ENCODE measurements at regions not wholly inside any gene's neighbourhood (a gene's known extent, or its start where the extent isn't known, plus 50 kb on each side); places are given as distances from the start of the nearest gene placed in this dataset.
"Not testable (repeated sequence)": the region's sequence is repeated elsewhere in the genome, so short reads cannot be mapped to it uniquely, and the experiment has no call there.

DNA sequence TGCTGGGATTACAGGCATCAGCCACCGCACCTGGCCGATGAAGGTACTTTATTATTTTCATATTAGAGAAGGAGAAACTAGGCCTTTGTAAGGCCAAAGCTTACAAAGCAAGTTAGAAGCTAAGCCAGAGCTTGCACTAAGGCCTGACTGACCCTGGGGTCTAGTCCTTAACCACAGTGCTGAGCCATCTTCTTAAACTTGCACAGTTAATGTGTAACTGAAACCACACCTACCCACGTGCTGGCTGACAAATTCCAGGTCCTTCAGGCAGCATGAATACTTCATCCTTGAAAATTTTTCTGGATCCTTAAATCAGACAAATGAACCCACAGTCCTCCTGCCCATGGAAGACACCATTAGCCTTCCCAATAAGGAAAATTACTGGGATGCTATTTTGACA, 880.6 kb downstream of the UQCRFS1 start:
- no peak for DNase-seq

DNA sequence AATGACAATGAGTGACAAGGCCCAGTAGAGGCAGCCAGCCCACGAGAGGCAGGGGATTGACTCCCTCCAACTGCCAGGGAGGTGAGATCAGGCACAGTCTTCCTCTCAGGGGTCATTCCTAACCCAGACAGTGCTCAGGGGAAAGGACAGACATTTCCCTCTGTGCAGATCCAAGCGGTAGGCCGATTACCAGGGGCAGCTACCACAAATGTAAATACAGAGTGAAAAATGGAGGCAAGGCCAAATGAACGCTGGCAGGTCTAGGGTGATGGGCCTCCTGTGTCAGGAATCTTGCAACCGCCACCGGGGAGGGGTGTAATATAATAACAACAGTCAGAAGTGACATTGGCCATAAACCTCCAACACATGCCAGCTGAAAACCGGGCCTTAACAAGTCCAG, 881.4 kb downstream of the UQCRFS1 start:
- DNase-seq = no peak

DNA sequence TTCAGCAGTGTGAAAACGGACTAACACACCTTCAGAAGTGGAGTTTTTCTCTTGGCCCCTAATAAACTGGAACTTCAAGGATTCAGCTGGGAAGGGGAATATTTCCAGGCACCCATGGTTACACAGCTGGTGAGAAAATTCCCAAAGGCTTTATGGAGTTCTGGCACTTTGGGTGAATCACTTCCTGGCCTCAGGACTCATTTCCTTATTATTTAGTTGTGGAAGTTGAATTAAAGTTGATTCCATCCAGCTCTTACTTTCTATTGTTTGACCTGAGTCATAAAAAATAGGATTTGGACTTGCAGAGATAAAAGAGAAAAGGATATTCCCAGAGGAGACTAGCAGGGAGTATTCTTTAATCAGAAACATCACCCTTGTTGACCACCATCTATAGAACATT, 882.1 kb downstream of the UQCRFS1 start:
- no peak for DNase-seq

DNA sequence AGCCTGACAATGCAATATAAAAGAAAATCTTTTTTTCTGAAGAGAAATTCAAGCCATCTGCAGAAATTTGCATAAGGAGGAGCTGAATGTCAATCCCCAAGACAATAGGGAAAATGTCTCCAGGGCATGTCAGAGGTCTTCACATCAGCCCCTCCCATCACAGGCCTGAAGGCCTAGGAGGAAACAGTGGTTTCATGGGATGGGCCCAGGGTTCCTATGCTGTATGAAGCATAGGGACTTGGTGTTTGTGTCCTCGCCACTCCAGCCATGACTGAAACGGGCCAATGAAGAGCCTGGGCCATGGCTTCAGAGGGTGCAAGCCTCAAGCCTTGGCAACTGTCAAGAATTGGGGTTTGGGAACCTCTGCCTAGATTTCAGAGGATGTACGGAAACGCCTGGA, 883.5 kb downstream of the UQCRFS1 start:
- DNase-seq = no peak

DNA sequence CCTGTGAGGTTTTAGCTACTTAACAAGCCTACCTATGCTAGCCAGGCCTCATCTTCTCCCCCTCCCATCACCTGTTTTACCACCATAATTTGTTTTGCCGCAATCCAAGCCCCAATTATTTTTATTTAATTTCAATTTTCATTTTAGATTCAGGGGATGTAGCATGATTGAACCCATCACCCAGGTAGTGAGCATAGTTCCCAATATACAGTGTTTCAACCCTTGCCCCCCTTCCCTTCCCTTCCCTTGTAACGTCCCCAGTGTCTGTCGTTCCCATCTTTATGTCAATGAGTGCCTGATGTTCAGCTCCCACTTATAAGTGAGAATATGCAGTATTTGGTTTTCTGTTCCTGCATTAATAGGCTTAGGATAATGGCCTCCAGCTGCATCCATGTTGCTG, 885.0 kb downstream of the UQCRFS1 start:
- DNase-seq = no peak

DNA sequence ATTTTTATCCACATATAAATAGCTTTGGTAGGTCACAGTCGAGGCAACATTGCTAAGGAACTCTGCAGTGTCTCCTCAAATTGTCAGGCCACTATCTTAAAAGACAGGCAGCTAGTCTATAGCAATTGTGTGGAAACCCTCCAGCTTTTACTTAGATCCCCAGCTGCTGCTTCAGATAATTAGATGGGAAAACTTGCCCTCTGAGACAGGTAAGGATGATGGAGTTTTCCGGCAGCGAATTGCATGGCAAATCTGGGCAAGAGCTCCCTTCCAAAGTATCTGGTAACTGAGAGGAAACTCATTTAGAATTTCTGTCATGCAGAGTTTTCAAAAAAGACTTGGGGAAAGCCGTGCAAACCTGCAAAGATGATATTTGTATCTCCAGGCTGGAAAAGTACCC, 886.2 kb downstream of the UQCRFS1 start:
- DNase-seq = no peak

DNA sequence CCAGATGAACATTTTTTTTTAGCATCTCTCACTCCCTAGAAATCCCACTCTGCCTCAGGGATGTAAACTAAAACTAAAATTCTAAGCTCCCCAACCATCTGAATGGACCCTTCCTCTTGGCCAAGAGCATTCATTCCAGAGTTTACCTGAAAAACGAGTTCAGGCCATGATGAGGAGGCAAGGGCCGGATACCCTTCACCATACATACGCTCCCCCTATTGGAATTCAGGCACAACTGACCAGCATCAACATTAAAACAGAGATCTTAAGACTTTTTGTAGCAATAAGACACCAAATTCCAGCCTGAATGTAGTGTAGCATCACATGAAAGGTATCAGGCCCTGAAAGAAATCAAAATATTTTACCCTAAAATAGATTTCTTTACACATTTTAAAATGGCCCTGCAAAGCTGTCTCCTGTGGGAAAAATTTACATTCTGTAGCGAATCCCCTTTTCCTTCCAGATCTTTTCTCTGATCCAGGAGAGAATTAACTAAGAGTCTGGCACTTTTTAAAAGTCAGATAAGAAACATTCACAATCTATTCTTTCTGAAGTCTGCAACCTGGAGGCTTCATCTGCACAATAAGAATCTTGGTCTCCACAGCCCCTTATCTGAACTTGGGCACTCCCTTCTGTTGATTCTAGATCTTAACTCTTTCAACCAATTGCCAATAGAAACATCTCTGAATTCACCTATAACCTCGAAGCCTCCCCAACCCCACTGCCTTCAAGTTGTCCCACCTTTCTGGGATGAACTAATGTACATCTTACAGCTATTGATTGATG, 888.5 kb downstream of the UQCRFS1 start:
- no peak for DNase-seq

DNA sequence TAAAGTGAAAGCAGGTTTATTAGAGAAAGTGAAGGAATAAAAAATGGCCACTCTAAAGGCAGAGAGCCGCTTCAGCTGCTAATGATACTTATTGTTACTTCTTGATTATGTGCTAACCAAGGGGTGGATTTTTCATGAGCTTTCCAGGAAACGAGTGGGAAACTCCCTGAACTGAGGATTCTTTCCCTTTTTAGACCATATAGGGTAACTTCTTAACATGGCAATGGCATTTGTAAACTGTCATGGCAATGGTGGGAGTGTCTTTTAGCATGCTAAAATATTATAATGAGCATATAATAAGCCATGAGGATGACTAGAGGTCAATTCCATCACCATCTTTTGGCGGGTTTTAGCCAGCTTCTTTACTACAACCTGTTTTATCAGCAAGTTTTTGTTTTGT, 890.0 kb downstream of the UQCRFS1 start:
- DNase-seq = no peak

DNA sequence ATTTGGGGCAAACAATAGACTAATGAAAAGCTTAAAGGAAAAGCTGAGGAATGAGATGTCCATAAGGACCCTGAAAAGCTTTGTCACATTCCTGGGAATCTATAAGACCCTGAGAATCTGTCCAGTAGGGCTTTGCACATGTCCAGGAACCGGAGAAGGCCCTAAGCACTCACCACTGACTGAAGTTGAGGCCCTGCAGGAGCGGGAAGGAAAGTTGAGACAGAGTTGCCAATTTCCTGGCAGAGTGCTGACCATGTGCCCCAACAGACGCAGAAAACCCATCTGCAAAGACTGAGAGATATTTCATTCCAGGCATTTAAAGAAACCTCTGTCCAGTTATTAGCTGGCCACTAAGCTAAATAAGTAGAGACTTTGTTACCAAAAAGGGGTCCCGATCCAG, 890.5 kb downstream of the UQCRFS1 start:
- no peak for DNase-seq

DNA sequence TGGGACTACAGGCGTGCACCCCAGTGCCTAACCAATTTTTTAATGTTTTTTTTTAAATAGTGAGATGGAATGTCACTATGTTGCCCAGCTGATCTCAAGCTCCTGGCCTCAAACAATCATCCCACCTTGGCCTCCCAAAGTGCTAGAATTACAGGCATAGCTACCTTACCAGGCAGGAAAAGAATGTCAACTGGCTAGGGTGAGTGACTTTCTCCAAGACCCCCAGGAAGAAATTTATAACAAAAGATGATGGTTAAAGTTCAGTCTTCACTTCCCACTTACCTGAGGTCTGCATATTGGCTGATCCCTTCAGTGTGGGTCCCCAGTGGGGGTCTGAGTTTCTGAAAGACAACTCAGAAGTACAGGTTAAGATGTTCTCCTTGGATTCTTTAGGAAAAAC, 893.0 kb downstream of the UQCRFS1 start:
- no peak for DNase-seq

DNA sequence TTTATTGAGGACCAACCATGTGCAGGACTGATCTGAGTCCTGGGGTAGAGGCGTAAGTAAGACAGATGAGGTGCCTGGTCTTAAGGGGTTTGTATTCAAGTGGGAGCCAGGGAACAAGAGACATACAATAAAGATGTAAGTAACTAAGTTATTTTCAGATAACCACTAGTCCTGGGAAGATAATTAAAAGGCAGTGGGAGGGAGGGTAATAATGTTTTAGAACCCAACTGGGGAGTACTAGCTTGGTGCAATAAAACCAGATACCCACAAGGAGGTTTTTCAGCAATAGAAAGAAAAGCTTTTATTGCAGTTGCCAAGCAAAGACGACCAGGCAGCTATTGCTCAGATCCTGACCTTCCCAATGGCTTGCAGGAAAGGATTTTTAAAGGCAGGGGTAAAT, 893.7 kb downstream of the UQCRFS1 start:
- DNase-seq = no peak

DNA sequence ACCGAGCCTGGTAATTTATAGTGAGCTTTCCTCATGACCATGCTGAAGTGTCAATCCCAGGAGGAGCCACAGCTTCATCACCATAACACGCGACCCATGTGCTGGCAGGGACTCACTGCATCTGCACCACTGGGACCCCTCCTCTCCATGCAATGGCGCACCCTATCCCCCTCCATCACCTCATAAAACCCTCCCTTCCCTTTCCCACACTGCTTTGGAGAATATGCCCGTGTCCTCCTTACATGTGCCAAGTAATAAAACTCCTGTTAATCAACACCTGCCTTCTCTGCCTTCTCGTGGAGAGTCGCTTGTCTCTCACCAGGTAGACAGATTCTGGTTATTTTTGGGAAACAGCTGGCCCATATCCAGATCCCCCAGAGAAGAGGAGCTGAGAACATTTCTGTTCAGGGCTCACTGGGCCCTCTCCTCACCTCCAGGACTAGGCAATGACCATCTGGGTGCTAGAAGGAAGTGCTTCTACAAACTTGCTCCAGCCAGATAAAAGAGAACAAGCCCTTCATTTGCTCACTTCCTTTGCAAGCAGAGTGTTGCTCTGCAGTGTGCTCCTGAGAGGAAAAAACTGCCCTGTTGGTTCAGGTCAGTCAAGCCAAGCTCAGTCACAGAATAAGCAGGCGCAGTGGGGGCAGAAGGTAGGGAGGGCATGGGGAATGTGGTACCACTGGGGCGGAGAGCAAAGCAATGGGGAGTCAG, 894.3 kb downstream of the UQCRFS1 start:
- DNase-seq = no peak

DNA sequence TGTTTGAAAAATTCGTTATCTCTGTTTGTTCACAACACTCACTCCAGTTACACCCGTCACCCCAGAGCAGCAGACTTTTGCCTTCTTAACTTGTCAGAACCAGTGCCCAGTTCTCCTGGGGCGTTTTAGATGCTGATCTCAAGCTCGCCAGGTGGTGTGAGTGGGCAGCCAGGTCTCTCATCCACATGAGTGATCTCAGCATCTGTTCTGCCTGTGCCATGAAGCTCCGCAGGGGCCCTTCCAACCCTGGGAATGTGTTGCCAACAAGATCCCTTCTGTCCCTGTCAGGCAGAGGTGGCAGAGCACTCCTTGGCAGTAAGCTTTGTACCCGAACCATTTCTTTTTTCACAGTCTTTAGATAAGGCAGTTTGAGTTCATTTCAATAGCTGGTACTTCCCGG, 896.5 kb downstream of the UQCRFS1 start:
- no peak for DNase-seq

DNA sequence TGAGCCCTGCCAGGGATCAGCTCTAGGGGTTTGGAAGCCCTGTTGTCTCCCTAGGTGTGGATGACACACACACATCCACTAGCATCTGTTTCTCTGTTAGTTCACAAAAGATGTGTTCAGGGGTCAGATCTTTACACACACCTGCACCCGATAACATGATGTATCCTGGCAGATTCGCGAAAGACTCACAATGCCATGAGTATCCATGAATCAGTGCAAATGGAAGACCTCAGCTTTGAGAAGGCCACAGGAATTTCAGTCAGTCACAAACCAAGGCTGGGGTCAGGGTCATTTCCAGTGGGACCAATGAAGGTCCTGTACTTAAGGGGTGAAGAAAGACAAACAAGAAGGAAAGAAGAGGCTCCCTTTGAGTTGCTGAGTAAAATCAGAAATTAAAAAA, 898.2 kb downstream of the UQCRFS1 start:
- no peak for DNase-seq

DNA sequence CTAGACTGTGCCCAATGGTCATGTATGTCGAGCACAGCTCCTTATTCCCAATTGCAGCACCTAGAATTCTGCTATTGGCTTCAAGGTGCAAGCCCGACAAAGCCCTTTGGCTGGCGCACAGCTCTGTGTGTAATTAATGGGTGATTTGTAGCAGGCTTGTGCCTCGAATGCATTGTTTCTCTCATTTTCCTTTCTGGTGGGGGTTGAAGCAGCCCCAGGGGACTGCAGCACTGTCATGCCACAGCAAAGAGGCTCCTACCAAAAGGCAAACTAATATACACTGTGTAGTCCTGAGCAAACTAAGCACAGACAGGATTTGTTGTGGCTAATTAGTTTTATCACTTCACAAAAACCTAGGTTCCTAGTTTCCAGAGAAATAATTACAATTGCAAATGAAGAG, 898.7 kb downstream of the UQCRFS1 start:
- no peak for DNase-seq

DNA sequence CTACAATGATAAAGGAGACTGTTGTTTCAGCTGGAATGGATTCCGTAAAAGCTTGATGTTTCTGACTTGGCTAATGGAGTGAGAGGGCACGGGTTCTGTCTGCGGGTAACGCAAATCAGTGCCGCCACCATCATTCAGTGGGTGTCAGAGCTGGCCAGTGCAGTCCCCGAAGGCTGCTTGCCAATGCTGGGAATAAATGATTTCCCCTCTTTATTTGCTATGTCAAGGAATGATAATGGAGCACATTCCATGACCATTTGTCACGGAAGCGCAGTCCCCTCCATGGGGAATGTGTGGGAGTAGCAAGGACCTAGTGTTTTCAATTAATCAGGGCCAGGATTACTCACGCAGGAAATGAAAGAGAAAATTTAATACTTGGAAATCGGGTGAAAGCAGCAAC, 899.3 kb downstream of the UQCRFS1 start:
- DNase-seq = no peak

DNA sequence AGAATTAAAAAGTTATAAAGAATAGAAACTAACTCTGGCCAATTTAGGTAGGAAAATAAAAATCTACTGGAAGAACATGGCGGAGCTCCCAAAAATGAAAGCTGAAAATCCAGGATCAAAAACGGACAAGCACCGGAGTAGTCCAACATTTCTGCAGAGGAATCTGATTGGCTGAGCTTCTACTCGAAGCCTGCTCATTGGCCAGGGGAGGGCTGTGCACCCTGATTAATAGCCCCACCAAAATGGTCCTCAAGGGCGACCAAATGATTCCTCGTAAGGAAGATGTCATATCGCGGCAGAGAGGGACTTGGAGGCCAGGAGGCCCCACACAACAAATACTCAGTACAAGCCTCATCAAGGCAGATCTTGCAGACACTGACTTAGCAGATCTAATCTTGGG, 900.7 kb downstream of the UQCRFS1 start:
- DNase-seq = no peak

DNA sequence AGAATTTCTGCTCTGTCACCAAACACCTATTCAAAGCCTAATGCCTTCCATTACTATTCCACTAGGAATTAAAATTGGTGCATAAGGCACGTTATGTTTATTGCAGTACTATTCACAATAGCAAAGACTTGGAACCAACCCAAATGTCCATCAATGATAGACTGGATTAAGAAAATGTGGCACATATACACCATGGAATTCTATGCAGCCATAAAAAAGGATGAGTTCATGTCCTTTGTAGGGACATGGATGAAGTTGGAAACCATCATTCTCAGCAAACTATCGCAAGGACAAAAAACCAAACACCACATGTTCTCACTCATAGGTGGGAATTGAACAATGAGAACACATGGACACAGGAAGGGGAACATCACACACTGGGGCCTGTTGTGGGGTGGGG, 902.1 kb downstream of the UQCRFS1 start:
- not testable (repeated sequence) for DNase-seq

DNA sequence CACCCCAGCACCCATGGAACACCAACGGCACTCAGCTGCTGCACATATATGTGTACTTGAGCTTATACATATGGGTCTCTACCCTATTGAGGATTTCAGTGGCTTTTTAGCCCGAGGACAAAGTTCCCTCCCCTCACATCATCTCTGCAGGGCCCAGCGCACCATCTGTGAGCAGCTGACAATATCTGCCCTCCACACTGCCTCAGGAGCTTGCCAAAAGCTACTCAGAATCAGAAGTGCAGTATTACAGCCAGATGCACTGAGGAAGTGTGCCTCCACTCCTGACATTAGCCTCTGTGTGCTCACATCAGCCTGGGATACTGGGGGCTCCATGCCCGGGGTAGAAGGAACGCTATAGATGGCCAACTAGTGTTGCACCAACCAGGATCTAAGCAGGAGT, 903.9 kb downstream of the UQCRFS1 start:
- no peak for DNase-seq

DNA sequence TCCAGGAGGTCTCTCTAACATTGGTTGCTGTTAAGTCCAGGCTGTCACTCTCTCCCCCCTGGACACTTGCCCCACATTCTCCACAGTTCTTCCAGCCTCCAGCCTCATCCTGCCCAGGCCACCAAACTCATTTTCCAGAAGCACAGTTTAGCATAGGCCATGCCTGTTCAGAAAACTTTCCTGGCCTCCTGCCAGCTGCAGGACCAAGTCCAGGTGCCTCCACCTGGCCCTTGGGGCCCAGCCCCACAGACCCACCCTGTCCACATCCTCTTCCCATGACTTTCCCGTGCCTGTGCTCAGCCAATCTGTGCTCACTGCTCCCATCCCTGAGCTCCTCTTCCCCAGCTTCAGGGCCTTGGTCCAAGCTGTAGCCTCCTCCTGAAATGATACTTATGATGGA, 905.0 kb downstream of the UQCRFS1 start:
- DNase-seq = no peak

DNA sequence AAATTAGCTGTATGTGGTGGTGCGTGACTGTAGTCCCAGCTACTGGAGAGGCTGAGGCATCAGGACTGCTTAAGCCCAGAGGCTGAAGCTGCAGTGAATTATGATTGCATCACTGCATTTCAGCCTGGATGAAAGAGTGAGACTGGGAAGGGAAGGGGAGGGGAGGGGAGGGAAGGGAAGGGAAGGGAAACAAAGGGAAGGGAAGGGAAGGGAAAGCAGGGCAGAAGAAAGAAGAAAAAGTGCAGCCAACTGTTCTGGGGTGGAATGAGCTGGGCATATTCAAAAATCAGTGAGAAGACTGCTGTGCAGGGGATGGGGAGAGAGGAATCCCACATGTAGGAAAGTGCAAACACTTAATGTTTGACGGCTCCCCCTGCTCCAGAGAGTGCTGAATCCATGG, 905.5 kb downstream of the UQCRFS1 start:
- no peak for DNase-seq

DNA sequence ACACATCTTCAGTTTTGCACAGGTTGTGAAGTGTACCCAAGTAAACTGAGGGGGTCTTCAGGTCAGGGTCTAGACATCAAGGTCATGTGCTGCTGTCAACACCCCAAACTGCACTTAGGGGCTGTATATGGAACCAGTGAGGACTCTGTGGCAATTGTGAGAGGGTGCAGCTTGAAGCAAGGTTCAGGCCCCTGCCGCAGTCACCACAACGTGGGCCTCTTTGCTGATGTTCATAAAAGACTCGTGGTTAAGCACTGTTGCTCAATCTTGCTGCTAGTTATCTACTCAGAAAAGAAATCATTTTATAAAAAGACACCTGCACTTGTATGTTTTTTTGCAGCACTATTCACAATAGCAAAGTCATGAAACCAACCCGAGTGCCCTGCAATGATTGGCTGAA, 907.4 kb downstream of the UQCRFS1 start:
- DNase-seq = no peak

DNA sequence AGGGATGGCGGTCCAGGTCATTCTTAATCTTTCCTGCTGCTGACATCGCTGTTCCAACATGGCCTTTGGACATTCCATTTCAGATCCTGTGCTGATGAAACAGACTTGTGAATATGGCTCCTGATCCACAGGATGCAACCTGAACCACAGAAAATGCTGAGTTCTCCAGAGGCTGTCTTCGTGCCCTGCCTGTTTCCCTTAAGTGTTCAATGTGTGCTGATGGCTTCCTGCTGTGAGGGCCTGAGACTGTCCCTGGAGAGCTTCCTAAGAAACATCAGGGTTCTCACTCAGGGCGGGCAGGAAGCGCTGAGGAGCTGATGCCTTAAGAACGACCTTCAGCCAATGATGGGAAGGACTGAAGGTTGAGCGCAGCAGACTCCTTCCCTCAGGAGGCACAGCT, 909.4 kb downstream of the UQCRFS1 start:
- DNase-seq = no peak

DNA sequence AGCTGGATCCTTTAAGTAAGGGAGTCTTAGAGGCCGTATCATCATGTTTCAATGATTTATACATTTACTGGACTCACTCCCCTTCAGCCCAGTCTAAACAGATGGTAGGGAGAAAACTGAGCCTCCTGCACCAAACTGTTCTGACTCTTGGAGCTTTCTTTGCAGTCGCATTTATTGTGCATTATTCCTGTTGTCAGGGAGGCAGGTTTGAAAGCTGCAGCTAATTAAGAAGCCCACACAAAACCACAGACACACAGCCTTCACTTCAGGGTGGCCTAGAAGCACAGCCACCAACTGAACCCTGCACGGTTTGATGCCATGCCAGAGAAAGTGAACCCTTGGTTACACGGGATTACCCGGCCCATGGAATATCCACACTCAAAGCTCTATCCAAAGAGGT, 911.0 kb downstream of the UQCRFS1 start:
- DNase-seq = no peak

DNA sequence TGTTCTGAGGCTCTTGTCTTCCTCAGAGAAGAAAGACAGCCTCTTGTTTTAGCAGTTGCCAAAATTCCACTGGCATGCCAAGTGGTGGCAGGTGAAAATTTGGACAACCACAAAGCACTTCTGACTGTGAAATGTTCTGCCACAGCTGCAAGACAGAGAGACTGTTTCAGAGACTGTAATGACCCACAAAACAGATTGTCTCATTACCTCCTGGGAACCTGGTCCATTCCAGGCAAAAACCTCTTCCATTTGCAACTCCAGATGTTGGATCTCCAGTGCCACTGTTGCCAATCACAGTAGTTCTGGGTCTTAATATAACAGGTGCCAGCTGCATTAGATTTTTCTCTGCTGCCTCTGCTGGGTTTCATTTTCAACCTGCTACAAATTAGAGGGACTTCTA, 911.5 kb downstream of the UQCRFS1 start:
- no peak for DNase-seq

All from activated CD8-positive, alpha-beta memory T cell treated with anti-CD3 and anti-CD28 coated beads, Interleukin-2, amount 50 U/mL, for 48 hours (primary cell).